ENCODE measurements at regions not wholly inside any gene's neighbourhood (a gene's known extent, or its start where the extent isn't known, plus 50 kb on each side); places are given as distances from the start of the nearest gene placed in this dataset.

- no peak for TF ChIP-seq HDAC6 (IDR thresholded peaks at IDR 0.05; ENCODE audit: unreplicated experiment)
Observed at GRCh38 chrX:150092549-150092948, 154.3 kb upstream of the EOLA2 start (continued).

DNA sequence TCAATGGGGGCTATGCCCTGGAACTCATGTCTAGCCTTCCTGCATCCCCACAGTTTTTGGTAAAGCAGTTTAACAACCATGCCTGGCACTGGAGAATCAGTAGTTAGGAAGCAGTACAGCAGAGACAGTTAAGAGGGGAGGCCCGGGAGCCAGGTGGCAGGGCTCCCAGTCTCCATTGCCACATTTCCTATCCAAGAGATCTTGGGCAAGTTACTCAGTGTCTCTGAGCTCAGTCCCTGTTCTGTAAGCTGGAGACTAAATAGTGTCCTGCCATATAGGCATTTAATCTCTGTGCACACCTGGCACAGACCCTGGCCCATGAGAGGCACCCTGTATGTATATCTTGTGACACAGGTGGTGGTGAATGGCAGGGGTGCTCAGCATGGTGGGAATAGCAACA is 156.1 kb upstream of the EOLA2 start:
- CTCF ChIA-PET, result no interaction called here
- no TSS peak for BruUV-seq (replicated peaks)
- ATAC-seq (no peak), FAIRE-seq (no peak), DNase-seq (ENCODE audit: low read depth, low spot score) (no peak)
- TF ChIP-seq FOS (IDR thresholded peaks at IDR 0.05; ENCODE audit: borderline replicate concordance, extremely low read depth, insufficient read length) (no peak), ZSCAN29 (IDR thresholded peaks at IDR 0.05) (no peak), HDAC6 (IDR thresholded peaks at IDR 0.05; ENCODE audit: unreplicated experiment) (no peak), BACH1 (IDR thresholded peaks at IDR 0.05; ENCODE audit: borderline replicate concordance) (no peak), PAX8 (IDR thresholded peaks at IDR 0.05) (no peak), EED (IDR thresholded peaks at IDR 0.05; ENCODE audit: low read depth) (no peak), BHLHE40 (IDR thresholded peaks at IDR 0.05; ENCODE audit: borderline replicate concordance in 1 of 2, low read depth in 2 of 2, low read length in 1 of 2) (no peak), ZNF592 (IDR thresholded peaks at IDR 0.05) (no peak), SMAD1 (IDR thresholded peaks at IDR 0.05; ENCODE audit: low read depth, partially characterized antibody) (no peak)
- TF ChIP-seq, protein P1, sequence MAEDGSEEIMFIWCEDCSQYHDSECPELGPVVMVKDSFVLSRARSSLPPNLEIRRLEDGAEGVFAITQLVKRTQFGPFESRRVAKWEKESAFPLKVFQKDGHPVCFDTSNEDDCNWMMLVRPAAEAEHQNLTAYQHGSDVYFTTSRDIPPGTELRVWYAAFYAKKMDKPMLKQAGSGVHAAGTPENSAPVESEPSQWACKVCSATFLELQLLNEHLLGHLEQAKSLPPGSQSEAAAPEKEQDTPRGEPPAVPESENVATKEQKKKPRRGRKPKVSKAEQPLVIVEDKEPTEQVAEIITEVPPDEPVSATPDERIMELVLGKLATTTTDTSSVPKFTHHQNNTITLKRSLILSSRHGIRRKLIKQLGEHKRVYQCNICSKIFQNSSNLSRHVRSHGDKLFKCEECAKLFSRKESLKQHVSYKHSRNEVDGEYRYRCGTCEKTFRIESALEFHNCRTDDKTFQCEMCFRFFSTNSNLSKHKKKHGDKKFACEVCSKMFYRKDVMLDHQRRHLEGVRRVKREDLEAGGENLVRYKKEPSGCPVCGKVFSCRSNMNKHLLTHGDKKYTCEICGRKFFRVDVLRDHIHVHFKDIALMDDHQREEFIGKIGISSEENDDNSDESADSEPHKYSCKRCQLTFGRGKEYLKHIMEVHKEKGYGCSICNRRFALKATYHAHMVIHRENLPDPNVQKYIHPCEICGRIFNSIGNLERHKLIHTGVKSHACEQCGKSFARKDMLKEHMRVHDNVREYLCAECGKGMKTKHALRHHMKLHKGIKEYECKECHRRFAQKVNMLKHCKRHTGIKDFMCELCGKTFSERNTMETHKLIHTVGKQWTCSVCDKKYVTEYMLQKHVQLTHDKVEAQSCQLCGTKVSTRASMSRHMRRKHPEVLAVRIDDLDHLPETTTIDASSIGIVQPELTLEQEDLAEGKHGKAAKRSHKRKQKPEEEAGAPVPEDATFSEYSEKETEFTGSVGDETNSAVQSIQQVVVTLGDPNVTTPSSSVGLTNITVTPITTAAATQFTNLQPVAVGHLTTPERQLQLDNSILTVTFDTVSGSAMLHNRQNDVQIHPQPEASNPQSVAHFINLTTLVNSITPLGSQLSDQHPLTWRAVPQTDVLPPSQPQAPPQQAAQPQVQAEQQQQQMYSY (CRISPR knock-in tag; IDR thresholded peaks at IDR 0.05), result no peak
- Histone ChIP-seq H3K79me2 (ENCODE audit: control insufficient read depth, insufficient read depth, low read length) (no peaks in the 10 kb centered on the region), H3K4me2 (ENCODE audit: control insufficient read depth, insufficient read depth) (no peak overlapping the region), H3K9ac (ENCODE audit: control insufficient read depth, insufficient read depth, low read length) (no peak overlapping the region), H3K27me3 (replicated peaks in 1 of 2; ENCODE audit: control insufficient read depth in 2 of 2, insufficient read depth in 2 of 2, low read length in 1 of 2) (no peaks in the 10 kb centered on the region), H3K36me3 (ENCODE audit: control insufficient read depth in 2 of 2, insufficient read depth in 2 of 2, low read length in 1 of 2) (no peaks in the 10 kb centered on the region), H3K27ac (ENCODE audit: control insufficient read depth, insufficient read depth) (no peak overlapping the region), H3K9me3 (replicated peaks; ENCODE audit: control insufficient read depth, insufficient read depth, low read length) (no peaks in the 10 kb centered on the region), H4K20me1 (ENCODE audit: control insufficient read depth, insufficient read depth) (no peaks in the 10 kb centered on the region), H2AFZ (ENCODE audit: control insufficient read depth, low read depth, low read length) (no peak overlapping the region), H3K4me1 (ENCODE audit: control insufficient read depth, insufficient read depth, low read length) (no peaks in the 10 kb centered on the region), H3K4me3 (no peak overlapping the region)
- in situ Hi-C loops (cut with MboI), result no loop called here
- SMC1A ChIA-PET (ENCODE audit: uncharacterized antibody, unreplicated experiment), result no interaction called here
- intact Hi-C loops (cut with micrococcal nuclease; ENCODE audit: unreplicated experiment), result no loop called here
- WGBS (ENCODE audit: insufficient coverage, insufficient replicate concordance, low lambda C conversion rate, missing lambda C conversion rate), result 0% methylated on average over 1 of the region's 1 CpG
- RAD21 ChIA-PET (ENCODE audit: unreplicated experiment), result no interaction called here
- POLR2A ChIA-PET, result interaction anchor here (0.6 kb wide), 1 partner anchor 618 kb away, joined by 3 read pairs; no protein-coding TSS in a partner anchor
